CD4-positive, alpha-beta T cell treated with Interleukin-21 for 1 hour (primary cell): ENCODE measurements at regions not wholly inside any gene's neighbourhood (a gene's known extent, or its start where the extent isn't known, plus 50 kb on each side); places are given as distances from the start of the nearest gene placed in this dataset.

Experiments
- DNase-seq: peaks from one replicate; pipeline ENCODE4 v3.0.0-alpha.2; 2020

- DNase-seq = no peak
Measured at GRCh38 chr2:239579524-239580198, 178.8 kb upstream of the HDAC4 start.

- DNase-seq = no peak
Measured at GRCh38 chr2:239579081-239579480, 178.3 kb upstream of the HDAC4 start.

GRCh38 chr2:239578381-239578780 lies 177.6 kb upstream of the HDAC4 start:
- DNase-seq = no peak

GRCh38 chr2:239577935-239578334 lies 177.1 kb upstream of the HDAC4 start:
- no peak for DNase-seq

- DNase-seq = no peak
Measured at GRCh38 chr2:239576784-239577685, 176.2 kb upstream of the HDAC4 start.

- DNase-seq = no peak
Measured at GRCh38 chr2:239575931-239576445, 175.2 kb upstream of the HDAC4 start.

- no peak for DNase-seq
Measured at GRCh38 chr2:239574434-239575156, 173.8 kb upstream of the HDAC4 start.

- DNase-seq = no peak
Measured at GRCh38 chr2:239574054-239574433, 173.2 kb upstream of the HDAC4 start.

- no peak for DNase-seq
Measured at GRCh38 chr2:239570971-239571520, 170.2 kb upstream of the HDAC4 start.

GRCh38 chr2:239570216-239570925 lies 169.6 kb upstream of the HDAC4 start:
- no peak for DNase-seq

- no peak for DNase-seq
Measured at GRCh38 chr2:239569401-239570090, 168.7 kb upstream of the HDAC4 start.

GRCh38 chr2:239568601-239569000 lies 167.8 kb upstream of the HDAC4 start:
- no peak for DNase-seq

GRCh38 chr2:239567786-239568185 lies 167.0 kb upstream of the HDAC4 start:
- no peak for DNase-seq

- DNase-seq = no peak
Measured at GRCh38 chr2:239566995-239567568, 166.3 kb upstream of the HDAC4 start.

- no peak for DNase-seq
Measured at GRCh38 chr2:239566162-239566994, 165.6 kb upstream of the HDAC4 start.

- DNase-seq = no peak
Measured at GRCh38 chr2:239564587-239564986, 163.8 kb upstream of the HDAC4 start.

GRCh38 chr2:239563561-239563960 lies 162.7 kb upstream of the HDAC4 start:
- no peak for DNase-seq

GRCh38 chr2:239561446-239562001 lies 160.7 kb upstream of the HDAC4 start:
- DNase-seq = no peak

- no peak for DNase-seq
Measured at GRCh38 chr2:239559417-239560261, 158.8 kb upstream of the HDAC4 start.
